ENCODE measurements at regions not wholly inside any gene's neighbourhood (a gene's known extent, or its start where the extent isn't known, plus 50 kb on each side); places are given as distances from the start of the nearest gene placed in this dataset.
"Not testable (repeated sequence)": the region's sequence is repeated elsewhere in the genome, so short reads cannot be mapped to it uniquely, and the experiment has no call there.

GRCh38 chr13:112144616-112145550 lies 77.9 kb downstream of the SOX1 start:
- DNase-seq (ENCODE audit: low read depth, low spot score): no peak
- no peak overlapping the region for H3K4me3 ChIP-seq (ENCODE audit: low read length)

- no peak overlapping the region for H3K4me3 ChIP-seq (ENCODE audit: low read length)
- no peak for DNase-seq (ENCODE audit: low read depth, low spot score)
Observed at GRCh38 chr13:112145551-112146360, 78.8 kb downstream of the SOX1 start.

- no peak for DNase-seq (ENCODE audit: low read depth, low spot score)
- no peak overlapping the region for H3K4me3 ChIP-seq (ENCODE audit: low read length)
Observed at GRCh38 chr13:112150352-112150751, 83.4 kb downstream of the SOX1 start.

DNA sequence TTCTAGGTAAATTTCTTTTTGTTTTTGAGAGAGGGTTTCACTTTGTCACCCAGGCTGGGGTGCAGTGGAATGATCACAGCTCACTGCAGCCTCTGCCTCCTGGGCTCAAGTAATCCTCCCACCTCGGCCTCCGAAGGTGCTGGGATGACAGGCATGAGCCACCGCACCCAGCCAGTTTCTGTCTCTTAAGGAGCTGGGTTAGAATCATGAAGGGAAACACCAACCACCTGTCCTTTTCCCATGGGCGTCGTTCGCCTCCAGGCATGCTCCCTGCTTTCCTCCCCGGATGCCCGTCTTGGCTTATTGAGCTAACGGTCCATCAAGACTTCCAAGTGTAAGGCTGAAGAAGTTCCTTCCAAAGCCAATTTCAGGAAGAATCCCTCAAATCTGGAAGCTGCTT lies 85.9 kb downstream of the SOX1 start:
- no peak overlapping the region for H3K4me3 ChIP-seq (ENCODE audit: low read length)
- DNase-seq (ENCODE audit: low read depth, low spot score): no peak

- DNase-seq (ENCODE audit: low read depth, low spot score): no peak
- no peak overlapping the region for H3K4me3 ChIP-seq (ENCODE audit: low read length)
Observed at GRCh38 chr13:112153364-112153763, 86.4 kb downstream of the SOX1 start.

DNA sequence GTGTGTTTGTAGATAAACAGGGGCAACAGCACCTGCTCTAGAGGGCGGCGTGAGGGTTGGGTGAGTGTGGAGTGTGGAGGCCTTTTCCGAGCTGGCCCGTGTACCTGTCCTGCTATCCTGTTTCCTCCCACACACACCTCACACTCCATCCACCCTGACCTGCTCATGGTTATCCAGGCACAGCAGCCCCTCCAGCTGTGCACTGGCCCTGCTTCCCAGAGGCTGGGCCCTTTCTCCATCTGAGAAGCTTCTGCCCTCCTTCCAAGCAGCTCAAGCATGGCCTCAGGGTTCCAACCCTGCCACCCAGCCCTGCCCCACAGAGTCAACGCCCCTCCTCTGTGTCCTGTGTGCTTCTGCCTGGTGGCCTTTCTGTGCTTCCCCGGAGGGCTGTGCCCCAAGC lies 86.9 kb downstream of the SOX1 start:
- H3K4me3 ChIP-seq (ENCODE audit: low read length): no peak overlapping the region

GRCh38 chr13:112154301-112155060 lies 87.5 kb downstream of the SOX1 start:
- no peak for DNase-seq (ENCODE audit: low read depth, low spot score)
- H3K4me3 ChIP-seq (ENCODE audit: low read length): no peak overlapping the region

More for the DNA sequence above, 86.9 kb downstream of the SOX1 start:
- DNase-seq (ENCODE audit: low read depth, low spot score): no peak

DNA sequence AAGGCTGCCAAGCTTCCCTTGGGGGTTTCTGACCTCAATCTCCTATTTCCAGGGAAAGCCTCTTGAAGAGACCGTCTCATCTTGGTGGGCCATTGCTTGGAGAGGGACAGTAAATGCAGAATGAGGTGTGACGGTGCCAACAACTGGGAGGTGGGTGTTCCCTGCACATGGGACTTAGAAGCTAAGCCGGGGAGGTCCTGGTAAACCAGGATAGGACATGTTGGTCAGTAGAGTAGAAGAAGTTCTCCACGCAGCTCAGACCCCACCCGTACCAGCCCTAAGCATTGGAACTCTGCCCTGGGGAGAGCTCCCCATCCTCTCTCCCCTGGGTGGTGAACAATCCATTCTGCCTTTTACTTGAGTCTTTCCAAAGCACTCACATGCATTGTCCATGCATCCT lies 92.0 kb downstream of the SOX1 start:
- DNase-seq (ENCODE audit: low read depth, low spot score): no peak
- H3K4me3 ChIP-seq (ENCODE audit: low read length): no peak overlapping the region

- DNase-seq (ENCODE audit: low read depth, low spot score): no peak
- no peak overlapping the region for H3K4me3 ChIP-seq (ENCODE audit: low read length)
Observed at GRCh38 chr13:112159575-112160547, 92.9 kb downstream of the SOX1 start.

DNA sequence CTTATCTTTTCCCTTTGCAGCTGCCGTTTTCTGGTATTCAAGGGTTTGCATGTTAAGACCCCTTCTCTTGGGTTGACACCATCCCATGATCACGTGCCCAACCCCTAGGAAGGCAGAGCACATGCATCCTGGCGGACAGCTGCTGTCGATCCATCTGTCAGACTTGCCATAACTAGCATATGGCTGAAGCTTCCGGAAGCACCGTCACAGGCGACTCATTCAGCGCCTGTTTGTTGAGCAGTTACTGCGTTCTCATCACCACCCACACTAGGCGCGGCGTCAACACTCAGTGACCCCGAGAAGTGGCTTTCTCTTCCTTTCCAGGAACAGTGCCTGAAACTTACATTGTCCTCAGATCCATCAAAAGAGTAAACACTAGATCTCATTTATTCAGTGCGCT lies 93.6 kb downstream of the SOX1 start:
- no peak overlapping the region for H3K4me3 ChIP-seq (ENCODE audit: low read length)
- no peak for DNase-seq (ENCODE audit: low read depth, low spot score)

- no peak overlapping the region for H3K4me3 ChIP-seq (ENCODE audit: low read length)
- DNase-seq (ENCODE audit: low read depth, low spot score): no peak
Observed at GRCh38 chr13:112161521-112162301, 94.8 kb downstream of the SOX1 start.

- DNase-seq (ENCODE audit: low read depth, low spot score); H3K4me3 ChIP-seq (ENCODE audit: low read length): not testable (repeated sequence)
Observed at GRCh38 chr13:112163691-112164660, 97.0 kb downstream of the SOX1 start.

- H3K4me3 ChIP-seq (ENCODE audit: low read length): no peak overlapping the region
- no peak for DNase-seq (ENCODE audit: low read depth, low spot score)
Observed at GRCh38 chr13:112165712-112166111, 98.8 kb downstream of the SOX1 start.

DNA sequence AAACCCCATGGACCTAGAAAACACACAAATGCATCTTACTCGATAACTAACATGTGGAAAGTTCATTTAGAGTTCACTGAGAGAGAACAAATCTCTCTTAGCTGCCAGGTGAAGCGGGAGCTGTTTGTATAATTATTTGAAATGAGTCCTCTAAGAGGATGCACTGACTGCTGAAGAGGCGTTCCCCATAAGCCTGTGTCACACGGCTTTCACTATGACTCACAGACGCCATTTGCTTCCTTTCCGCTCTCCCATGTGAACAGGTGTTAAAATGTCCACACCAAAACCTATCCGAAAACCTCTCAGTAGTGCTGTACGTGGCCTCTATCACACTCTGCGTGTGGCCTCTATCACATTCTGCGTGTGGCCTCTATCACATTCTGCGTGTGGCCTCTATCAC lies 101.8 kb downstream of the SOX1 start:
- no peak for DNase-seq (ENCODE audit: low read depth, low spot score)
- H3K4me3 ChIP-seq (ENCODE audit: low read length): no peak overlapping the region

GRCh38 chr13:112169941-112170822 lies 103.2 kb downstream of the SOX1 start:
- DNase-seq (ENCODE audit: low read depth, low spot score): no peak
- H3K4me3 ChIP-seq (ENCODE audit: low read length): no peak overlapping the region
